Retina (tissue), 1 donor: ENCODE measurements at regions not wholly inside any gene's neighbourhood (a gene's known extent, or its start where the extent isn't known, plus 50 kb on each side); places are given as distances from the start of the nearest gene placed in this dataset.

Experiments
- DNase-seq: peaks from one replicate; pipeline ENCODE4 v3.0.0-alpha.2; 2016

DNA sequence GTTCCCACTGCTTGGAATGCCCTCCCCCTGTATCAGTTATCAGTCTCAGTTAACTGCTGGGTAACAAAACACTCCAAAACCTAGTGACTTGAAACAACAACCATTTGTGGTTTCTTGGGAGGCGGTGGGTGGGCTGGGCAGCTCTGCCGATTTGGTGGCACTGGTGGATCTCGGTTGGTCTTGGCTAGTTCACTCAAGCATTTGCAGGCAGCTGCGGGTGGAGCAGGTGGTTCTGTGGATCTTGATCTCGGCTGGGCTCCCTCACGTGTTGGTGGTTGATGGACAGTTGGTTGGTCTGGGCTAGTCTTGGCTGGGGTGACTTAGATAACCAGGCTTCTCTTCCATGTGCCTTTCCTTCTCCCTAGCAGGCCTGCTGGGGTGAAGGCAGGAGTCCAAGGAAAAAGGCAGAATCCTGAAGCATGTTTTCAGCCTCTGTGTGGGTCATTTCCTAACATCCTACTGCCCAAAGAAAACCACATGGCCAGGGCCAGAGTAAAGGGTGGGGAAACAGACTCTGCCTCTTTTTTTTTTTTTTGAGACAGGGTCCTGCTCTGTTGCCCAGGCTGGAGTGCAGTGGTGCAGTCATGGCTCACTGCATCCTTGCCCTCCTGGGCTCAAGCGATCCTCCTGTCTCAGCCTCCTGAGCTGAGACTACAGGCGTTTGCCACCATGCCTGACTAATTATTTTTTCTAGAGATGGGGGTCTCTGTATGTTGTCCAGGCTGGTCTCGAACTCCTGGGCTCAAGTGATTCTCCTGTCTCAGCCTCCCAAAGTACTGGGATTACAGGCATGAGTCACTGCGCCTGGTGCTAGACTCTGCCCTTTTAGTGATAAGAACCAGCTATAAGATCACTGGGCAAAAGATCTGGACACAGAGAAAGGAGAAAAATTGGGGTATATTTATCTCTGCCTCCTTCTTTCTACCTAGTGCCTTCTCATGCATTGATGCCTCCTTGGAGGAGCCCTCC, 183.7 kb downstream of the RGS3 start:
- no peak for DNase-seq

DNA sequence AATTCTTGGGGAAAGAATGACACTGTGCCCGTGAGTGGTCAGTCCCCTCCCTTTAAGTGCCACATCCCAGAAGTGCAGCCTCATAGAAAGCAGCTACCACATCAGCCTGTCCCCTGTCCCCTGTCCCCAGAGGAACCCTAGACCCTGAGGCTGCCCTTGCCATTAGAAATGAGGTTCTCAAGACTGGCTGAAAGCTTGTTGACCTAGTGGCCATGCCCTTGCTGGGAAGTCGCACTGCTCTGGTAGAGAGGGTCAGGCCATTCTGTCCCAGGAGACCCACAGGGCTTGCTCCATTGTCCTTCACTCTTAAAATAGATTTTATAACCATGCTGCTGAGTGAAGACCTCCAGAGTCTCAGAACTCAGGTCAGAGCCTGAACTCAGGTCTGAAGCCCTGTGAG, 184.5 kb downstream of the RGS3 start:
- DNase-seq, result no peak

DNA sequence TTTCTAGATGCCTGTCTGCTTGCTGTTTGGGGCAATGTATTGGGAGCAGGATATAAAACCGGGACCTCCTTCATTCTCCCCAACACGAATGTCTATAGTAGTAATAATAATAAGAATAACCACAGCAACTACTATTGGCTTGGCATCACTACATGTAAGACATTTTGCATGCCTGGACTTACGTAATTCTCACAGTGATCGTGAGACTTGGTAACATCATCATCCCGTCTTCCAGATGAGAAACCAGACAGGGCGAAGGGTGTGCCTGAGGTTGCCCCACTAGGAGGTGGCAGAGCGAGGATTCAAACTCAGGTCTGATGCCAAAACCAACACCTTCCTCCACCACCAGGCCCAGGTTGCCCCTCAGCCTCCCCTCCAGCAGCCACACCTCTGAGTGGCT, 185.1 kb downstream of the RGS3 start:
- no peak for DNase-seq

DNA sequence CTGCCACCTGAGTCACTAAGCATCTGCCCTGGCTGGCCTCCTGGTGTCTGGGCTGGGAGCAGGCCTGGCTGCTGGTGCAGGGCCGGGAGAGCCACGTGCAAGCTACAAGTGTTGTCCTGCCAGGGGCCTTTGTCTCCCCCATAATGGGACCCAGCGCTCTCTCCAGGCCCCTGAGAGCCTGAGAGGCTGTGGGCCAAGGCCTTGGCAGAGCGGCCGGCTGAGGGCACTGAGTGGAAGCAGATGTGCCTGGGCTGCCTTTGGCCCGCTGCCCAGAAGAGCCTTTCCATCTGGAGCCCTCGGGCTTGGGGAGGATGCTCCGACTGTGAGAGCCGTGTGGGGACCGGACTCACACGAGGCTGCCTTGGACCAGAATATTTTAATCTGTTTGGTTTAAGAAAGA, 185.5 kb downstream of the RGS3 start:
- DNase-seq, result no peak

DNA sequence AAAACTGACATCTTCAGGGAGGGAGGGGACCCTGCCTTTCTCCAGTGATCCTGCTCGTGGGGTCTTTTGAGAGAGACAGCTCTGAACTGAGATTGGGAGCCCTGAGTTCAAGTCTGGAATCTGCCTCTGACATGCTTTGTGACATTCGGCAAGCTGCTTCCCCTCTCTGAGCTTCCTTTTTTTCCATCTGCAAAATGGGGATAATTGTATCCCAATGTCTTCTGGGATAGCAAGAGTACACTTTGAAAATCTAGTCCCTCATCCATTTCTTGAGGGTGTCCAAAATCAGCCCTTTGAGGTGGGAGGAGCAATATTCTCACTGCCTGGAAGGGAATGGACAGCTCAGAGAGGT, 186.3 kb downstream of the RGS3 start:
- no peak for DNase-seq

DNA sequence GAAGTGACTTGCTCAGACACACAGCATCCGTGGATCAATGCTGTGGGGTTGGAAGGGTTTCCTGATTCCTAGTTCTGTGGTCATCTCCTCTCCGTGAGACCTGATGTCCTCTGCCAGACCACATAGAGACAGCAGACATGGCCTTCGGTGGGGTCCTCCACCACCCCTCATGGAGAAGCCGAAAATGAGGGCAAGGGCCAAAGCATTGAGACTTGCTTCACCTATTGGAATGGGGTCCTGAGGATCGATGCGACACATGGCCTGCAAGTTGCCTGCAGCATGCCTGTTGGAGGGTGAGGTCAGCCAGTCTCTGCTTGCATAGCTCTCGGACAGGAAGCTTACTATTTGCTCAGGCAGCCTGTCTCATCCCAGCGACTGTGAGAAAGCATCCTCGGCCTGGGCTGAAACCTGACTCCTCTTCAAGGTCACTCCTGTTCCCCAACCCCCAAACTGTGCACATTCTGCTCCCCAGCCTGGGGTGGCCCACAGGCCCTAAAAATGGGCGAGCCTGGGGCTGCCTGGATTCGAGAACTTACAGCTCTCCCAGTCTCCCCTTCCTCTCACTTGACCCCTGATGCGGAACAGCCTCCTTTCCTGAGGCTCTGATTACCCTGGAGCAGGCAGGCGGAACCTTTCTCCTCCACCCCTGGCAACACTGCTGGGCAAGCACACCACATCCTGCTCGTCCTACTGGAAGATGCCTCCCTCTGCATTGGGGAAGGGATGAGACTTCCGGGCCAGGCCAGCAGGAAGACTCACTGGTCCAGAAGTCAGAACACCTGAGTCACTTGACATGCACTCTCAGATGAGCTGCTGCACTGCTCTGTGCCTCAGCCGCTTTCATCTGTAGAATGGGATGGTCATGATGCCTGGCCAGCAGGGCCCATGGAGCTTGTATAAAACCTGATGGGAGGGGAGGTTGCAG, 186.9 kb downstream of the RGS3 start:
- DNase-seq, result no peak

DNA sequence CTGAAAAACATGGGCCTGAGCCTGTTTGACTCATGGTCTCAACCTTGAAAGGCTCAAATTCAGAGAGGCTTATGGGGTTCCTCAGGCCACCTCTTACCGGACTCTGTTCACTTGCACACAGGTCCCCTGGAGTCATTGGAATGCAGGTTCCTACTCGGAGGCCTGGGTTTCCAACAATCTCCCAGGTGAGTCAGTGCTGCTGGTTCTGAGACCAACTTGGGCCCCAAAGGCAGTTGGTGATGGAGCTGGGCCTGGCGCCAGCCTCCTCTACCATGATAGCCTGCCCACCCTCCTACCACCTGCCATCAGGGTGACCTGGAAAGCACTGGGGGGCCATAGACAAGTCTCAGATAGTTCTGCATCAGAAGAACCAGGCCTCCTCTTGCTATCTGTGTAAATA, 188.4 kb downstream of the RGS3 start:
- DNase-seq, result no peak

DNA sequence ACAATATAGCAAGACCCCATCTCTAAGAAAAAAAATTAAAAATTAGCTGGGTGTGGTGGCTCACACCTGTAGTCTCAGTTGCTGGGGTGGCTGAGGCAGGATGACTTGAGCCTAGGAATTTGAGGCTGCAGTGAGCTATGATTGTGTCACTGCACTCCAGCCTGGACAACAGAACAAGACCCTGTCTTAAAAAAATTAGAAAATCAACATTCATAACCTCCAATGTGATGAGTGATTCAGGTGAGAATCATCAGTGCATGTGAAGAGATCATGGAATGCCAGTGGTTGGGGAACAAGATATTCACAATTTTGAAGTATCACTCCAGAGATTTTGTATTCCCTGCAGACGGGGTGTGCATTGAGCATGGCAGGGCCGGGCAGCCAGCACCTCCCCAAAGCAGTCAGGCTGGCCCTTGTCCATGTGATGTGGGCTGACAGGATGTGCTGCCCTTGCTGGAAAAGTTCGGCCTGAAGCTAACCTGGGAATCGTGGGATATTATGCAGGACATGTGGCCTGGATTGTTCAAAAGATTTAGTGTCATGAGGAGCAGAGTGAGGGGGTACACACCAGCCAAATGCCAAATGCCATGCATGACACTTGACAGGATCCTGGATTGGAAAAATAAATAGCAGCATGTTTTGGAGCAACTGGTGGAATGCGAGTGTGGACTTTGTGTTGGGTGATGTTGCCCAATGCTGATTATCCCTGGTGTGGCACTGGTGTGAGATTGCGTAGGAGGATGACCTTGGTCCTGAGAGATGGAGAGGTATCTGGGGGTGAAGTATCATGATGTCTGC, 189.0 kb downstream of the RGS3 start:
- DNase-seq, result no peak

DNA sequence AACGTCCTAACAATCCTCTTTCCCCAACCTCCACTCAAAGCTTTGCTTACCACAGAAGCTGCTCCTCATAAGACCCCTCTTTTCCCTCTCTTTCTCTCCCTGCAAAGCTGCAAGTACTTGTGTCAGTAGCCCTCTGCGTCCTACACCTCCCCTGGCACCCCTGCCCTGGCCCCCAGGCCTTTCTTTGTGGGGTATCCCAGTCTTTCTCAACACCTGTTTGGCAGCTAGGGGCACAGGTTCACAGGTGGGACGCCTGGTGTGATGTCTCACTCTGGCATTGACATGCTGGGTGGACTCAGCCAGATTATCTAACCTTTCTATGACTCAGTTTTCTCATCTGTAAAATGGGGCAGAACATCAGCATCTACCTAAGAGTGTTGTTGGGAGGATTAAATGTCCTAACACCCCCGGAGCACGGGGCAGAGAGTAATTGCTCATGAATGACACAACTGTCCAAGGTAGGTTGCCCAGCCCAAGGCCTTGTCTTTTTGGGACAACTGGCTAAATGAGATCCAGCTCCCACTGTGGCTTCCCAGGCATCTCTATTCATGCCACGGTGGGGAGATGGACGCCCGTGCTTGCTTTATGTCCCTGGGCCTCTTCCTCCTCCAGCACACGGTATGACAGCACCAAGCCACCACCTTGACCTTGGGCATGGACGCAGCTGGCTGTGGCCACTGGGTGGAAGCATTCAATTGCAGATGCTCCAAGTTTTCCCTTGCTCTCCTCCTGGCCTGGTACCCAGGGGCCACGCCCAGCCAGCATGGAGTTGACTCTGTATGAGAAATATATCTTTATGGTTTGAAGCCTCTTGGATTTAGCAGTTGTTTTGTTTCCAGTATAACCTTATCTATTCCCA, 190.4 kb downstream of the RGS3 start:
- DNase-seq, result no peak

DNA sequence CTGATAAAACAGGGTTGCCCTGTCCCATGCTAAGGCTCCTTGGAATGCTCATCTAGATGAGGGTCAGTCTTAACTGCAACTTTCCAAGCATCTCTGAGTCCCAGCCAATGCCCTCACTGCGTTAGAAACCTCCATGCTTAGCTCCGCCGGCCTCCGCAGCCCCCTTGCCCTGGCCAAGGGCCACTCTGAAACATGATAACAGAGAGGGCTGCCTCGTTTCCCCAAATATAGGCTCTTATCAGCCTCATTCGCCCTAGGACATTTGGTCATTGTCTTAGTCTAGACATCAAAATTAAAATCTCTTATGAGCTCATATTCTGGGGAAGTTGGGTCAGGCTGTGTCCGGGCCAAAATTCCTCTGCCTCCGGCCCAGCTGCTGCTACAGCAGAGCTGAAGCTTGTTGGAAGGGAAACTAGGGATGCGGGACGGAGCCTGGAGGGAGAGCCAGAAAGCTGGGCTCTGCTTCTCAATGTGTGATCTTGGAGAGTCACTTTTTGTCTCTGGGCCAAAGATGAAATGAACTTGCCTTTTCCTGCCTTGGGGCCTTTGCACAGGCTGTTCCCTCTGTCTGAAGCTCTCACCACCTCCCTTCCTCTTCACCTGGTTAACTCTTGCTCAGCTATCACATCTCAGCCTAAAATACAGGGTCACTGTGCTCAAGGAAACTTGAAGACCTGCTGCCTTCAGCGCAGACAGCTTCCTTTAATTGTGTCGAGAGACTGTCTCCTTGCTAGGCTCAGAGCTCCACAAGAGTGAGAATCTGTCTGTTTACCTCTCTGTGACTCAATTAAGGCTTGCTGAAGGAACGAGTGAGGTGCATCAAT, 191.3 kb downstream of the RGS3 start:
- DNase-seq, result no peak

DNA sequence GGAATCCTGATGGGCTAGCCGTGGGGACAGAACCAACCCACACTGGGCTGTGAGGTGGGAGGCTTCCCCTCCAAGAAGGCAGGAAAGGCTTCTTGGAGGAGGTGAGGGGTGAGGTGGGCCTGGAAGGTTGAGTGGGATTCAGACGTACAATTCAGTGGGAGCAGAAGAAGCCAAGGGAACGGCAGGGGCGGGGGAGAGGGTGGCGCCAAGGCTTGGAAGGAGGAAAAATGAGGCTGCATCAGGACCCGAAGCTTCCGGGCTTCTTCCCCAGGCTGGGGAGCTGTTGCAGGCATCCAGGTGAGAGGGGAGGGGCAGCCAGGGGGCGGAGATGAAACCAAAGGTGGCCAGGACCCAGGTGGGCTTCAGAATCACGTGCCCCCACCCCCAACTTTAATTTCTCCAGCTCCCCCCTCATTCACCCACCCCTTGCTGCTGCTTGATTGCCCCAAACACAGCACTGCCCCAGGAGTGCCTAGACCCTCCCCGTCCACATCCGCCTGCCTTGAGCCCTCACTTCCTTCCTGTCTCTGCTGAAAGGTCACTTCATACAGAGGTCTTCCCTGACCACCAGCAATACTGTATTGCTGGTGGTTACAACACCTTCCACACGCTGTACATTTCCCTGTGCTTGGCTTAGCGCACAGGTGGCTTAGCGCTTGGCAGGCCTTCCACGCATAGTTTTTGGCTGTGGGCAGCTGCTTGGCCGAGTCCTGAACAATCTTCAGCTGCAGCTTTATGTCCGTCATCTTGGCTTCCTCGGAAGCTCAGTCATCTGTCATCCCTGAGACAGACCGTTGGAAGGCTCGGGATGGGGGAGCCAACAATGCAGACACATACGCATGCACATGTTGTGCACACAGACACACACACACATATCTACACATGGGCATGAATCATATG, 193.5 kb downstream of the RGS3 start:
- no peak for DNase-seq

DNA sequence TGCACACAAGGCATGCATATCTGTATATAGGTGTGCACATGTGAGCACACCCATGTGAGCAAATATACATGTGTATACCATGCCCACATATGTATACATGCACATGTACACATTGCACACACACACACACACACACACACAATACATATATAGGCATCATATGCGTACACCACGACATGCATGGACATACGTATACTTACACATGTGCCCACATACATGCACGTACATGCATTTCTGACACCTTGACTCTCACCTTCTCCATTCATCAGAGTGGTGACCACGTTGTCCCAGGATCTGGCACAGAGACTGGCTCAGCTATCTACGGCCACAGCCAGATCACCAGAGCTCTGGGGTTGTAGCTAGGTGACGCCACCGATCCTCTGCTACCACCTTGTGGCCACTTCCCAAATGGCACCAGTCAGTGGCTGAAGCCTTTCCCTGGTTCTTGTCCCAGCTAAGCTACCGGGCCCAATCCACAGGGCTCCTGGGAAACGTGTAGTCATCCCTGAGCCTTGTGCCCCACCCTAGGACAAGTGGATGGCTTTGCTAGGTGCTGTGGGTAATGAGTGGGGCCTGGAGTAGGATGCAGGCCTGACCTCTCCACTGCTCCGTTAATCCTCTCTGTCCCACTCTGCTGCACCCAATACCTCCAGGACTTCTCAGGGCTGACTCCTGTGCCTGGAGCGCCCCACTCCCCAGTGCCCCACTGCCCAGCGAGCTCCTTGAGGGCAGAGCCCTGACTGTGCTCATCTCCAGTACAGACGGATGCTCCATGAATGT, 194.4 kb downstream of the RGS3 start:
- DNase-seq, result peak; percentile 88

DNA sequence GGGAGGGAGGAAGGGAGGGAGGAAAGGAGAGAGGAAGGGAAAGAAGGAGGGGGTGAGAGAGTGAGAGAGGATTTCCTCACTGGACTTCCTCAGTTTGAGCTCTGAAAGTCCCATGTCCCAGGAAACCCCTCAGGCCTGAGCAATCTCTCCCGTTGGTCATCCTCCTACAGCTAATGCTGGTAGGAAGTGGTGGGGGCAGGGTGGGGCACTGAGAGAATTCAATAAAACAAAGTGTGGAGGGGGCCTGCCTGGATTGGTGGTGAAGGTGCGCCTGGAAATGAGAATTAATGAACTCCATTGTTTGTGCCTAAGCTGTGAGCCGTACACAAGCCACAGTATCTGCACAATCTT, 195.0 kb downstream of the RGS3 start:
- no peak for DNase-seq

DNA sequence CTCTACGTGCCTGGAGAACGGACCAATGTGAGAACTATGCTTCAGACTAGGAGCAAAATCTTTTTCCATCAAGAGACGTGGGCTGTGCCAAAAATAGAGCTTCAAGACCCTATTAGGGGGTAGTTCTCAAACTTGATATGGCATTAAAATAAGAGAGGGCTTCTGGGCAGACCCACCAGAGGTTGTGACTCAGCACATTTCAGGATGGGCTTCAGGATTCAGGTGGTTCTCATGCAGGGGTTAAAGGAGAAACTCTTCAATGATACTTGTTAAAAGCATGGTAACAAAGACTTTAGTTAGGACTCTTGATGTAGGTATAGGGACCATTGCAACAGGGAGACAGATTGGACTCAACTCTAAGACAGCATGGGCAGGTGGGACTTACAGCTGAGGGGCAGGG, 195.5 kb downstream of the RGS3 start:
- no peak for DNase-seq

DNA sequence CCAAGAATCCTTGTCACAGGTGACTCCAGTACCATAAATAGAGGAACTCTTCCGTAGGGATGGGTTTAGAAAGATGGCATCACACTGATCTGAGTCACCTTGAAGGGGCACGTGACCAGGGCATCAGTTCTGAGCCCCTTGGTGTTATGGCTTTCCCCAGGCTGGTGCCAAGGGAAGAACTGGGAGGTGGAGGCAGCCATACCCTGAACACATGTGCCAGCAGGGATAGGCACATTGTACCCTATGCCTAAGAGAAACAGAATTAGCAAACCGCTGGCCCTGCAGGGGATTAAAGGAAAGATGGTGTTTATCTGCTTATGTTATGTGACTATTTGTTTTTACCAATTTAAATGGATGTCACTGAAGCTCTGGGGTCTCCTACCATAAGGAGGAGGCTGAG, 196.2 kb downstream of the RGS3 start:
- DNase-seq, result no peak

DNA sequence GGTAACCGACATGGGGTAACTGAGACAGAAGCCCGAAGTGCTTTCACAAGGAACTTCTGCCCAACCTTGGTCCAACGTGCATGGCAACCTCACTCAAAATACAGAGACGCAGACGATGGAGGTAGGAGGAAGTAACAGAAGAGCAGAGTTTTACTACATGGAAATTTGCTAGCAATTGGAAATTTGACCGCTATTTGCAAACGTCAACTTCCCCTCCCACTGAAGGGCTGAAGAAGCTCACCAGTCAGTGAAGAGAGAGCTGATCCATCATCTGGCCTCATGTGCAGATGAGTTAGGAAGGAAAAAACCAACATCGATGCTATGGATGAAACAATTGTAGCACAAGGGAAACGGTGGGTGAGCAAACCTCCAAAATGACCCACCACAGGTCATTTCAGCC, 196.7 kb downstream of the RGS3 start:
- no peak for DNase-seq

DNA sequence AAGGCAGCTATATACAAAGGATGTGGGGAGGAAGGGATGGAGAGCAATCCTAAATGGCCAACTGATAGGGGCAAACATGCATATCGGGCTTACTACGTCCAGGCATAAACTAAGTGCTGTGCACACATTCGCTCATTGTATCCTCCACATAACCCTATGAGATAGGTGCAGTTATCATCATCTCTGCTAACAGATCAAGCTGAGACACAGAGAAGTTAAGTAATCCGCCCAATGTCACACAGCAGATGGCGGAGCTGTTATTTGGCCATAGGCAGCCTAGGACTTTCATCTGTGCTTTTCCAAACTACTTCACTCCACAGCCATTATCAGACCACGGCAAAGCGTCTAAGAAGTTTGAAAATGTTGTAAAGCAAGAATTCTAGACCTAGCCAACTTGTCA, 197.5 kb downstream of the RGS3 start:
- no peak for DNase-seq

DNA sequence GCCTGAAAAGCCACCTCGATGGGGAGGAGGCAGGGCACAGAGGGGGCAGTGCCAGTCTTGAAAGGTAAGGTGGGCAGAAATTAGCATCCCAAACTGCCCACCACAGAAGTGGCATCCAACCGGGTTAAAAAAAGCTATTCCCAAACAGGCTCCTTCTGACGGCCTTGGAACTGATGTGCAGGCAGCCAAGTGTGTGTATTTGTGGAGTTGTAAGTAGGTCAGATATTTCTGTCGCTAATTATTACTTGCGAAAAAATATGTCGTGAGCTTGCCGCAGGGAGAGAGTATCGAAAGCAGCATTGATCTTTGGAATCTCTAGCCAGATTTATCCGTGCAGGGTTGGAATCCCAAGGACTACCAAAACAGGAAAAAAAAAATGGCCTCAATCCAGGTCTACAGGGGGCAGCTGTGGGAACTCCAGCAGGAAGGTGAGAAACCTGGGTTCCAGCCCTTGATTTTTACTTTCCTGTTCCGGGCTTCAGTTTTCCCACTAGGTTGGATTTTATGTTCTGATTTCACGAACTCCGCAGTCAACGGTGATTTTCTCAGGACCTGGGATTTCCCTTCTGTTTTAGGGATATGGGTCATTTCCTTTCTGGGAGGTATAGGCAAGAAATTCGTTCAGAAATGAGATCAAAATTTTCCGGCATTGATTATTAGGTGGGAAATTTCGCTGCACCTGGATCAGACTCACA, 200.8 kb downstream of the RGS3 start:
- DNase-seq, result no peak

DNA sequence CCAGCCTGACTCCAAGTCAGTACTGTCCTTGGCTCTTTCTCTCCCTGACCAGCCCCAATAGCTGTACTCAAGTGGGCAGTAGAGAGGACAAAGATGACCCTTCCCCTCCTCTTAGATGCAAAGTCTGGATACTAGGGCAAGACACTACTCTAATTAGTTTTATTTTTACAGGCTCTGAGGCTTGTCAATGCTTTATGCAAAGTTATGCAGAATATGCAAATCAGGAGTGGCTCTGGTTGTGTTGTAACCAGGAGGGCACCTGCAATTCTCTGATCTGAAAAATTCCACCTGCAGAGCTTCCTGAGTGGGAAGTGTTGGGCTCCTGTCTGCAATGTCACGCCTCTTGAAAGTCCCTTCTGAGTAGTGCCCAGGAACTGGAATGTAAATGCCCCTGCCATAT, 201.5 kb downstream of the RGS3 start:
- no peak for DNase-seq
